ENCODE measurements at regions not wholly inside any gene's neighbourhood (a gene's known extent, or its start where the extent isn't known, plus 50 kb on each side); places are given as distances from the start of the nearest gene placed in this dataset.

DNA sequence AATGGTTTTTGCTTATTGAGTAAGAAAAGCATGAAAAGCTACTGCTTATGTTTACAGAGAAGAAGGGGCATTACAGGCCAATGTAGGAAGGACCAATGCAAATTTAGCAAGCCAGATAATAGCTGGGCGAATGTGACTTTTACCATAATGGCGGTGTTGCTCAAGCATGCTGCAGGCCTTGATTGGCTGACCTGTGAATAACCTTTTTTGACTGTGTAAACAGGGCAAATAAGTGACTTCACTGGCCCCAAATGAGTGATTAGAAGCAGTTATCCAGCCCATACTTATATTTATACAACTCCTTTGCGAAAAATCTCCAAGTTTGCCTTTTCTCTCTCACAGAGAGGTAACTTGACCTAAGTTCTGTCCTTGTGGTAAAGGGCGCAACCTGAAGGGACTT, 146.9 kb downstream of the SP3 start:
- no peak for DNase-seq (ENCODE audit: low read depth in 2 of 2)

- DNase-seq (ENCODE audit: low read depth in 2 of 2) = no peak
Measured at GRCh38 chr2:173819852-173820251, 145.3 kb downstream of the SP3 start.

- no peak for DNase-seq (ENCODE audit: low read depth in 2 of 2)
Measured at GRCh38 chr2:173821451-173821850, 143.7 kb downstream of the SP3 start.

GRCh38 chr2:173822889-173823542, 142.2 kb downstream of the SP3 start:
- no peak for DNase-seq (ENCODE audit: low read depth in 2 of 2)

- no peak for DNase-seq (ENCODE audit: low read depth in 2 of 2)
Measured at GRCh38 chr2:173823543-173823939, 141.6 kb downstream of the SP3 start.

DNA sequence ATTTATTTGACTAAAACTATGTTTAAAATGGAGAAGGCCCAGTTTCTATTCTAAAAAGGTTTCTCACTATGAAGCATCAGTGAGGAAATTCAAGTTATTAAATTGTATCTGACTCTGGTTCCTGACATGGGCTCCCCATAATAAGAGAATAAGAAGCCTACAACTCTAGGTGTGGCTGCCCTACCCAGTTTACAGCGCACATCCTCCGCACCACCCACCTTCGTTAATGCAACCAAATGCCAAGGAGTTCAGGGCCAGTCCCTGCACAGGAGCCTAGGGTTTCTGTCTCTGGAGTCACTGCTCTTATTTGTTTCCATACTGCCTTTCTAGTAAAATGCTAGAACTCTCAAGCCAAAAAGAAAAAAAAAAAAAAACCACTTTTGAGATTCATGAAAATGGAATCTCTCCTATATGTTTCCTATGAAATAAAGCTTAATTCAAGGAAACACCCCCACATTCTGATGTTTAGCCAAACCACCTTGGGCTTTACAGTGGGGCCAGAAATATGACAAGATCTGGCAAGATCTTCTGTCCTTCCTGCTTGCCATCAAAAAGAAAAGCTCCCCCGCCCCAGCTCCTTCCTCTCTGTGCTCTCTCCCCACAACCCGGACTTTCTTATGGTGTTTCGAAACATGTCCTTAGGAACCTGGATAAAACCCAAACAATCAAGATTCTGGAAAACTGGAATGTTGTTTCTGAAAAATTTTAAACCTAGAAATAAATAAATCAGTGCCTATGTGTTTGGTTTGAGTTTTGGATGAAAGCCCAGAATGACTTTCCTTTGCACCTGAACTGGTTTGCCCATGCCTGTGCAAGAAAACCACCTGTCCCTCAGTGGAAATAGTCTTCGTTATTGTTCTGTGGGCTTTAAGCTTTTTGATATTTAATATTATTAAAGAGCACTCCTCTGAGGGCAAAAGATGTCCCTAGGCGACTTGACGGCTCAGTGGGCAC, 136.7 kb downstream of the SP3 start:
- peak; percentile 65 to 69 for DNase-seq (ENCODE audit: low read depth in 2 of 2)

DNA sequence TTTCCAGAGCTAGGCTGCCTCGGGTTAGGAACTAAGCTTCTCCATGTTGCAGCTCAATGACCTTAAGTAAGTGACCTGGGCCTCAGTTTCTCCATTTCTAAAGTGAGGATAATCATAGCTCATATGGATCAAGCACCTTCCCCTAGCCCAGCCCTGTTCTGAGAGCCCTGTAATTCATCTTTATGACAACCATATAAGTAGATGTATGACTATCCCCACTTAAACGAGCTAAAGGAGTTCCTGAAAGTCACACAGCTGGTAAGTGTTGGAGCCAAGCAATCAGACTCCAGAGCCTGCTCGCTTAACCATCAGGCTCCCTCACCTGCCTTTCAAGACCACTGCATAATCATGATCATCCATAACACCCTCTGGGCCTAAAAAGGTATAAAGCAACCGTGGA, 135.4 kb downstream of the SP3 start:
- DNase-seq (ENCODE audit: low read depth in 2 of 2) = no peak

DNA sequence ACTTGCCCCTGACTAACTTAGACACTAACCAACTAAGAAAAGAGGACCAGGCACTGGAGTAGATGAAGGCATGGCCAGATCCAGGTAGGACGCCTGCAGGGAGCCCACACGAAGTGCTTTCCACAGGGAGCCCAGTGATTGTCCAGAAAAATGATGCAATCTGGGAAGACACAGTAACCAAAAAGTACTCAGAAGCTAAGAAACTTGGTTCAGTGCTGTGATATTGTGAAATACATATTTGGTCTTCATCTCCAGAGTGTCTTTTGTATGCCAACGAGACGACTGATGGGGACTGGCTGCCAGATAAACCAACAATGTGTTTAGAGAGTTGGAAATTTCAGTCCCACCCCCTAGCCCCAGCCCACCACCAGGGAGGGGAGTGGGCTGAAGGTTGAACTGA, 135.0 kb downstream of the SP3 start:
- DNase-seq (ENCODE audit: low read depth in 2 of 2) = no peak

GRCh38 chr2:173831312-173832229, 133.6 kb downstream of the SP3 start:
- peak; percentile 38 to 40 for DNase-seq (ENCODE audit: low read depth in 2 of 2)

DNA sequence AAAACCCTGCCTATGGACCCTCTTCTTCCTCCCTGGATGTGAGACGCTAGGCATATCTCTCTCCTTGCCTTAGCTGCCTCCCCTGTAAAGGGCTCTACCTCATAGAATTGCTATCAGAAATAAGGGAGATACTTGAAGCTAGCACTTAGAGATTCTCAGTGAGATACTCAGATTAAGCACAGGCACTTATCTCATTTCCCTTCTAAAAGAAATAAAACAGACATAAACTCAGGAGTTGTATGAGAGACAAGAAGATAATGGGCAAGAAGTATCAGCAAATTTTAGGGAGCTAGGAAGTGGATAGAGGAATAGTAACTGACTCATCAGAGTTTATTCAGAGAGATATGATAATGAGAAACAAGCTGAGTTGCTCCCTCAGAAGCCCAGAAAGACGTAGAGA, 131.0 kb downstream of the SP3 start:
- no peak for DNase-seq (ENCODE audit: low read depth in 2 of 2)

- DNase-seq (ENCODE audit: low read depth in 2 of 2) = no peak
Measured at GRCh38 chr2:173835726-173836125, 129.4 kb downstream of the SP3 start.

GRCh38 chr2:173841110-173841509, 124.1 kb downstream of the SP3 start:
- no peak for DNase-seq (ENCODE audit: low read depth in 2 of 2)

- no peak for DNase-seq (ENCODE audit: low read depth in 2 of 2)
Measured at GRCh38 chr2:173843526-173843925, 121.6 kb downstream of the SP3 start.

GRCh38 chr2:173851141-173851641, 114.0 kb downstream of the SP3 start:
- no peak for DNase-seq (ENCODE audit: low read depth in 2 of 2)

- no peak for DNase-seq (ENCODE audit: low read depth in 2 of 2)
Measured at GRCh38 chr2:173854141-173854540, 111.0 kb downstream of the SP3 start.

GRCh38 chr2:173854840-173855239, 110.3 kb downstream of the SP3 start:
- DNase-seq (ENCODE audit: low read depth in 2 of 2) = no peak

GRCh38 chr2:173855661-173856060, 109.5 kb downstream of the SP3 start:
- no peak for DNase-seq (ENCODE audit: low read depth in 2 of 2)

Measured in fibroblast of skin of left quadriceps (primary cell).